GM23338 (cell line): ENCODE measurements at regions not wholly inside any gene's neighbourhood (a gene's known extent, or its start where the extent isn't known, plus 50 kb on each side); places are given as distances from the start of the nearest gene placed in this dataset.

Source experiments
- ATAC-seq: fragments of 200-7000 bp; cut with Tn5 transposase; 3 replicates; pipeline ENCODE4 v1.9.1; 2020
- DNase-seq: peaks from one replicate; pipeline ENCODE4 v3.0.0-alpha.2; 2015; ENCODE audit warnings: low spot score
- H2AFZ ChIP-seq: fragments of 200-600 bp; sonication (generic); 2 replicates; pipeline ENCODE4 v1.8.0; 2016; ENCODE audit warnings: antibody characterized with exemption, mild to moderate bottlenecking, moderate library complexity
- H3F3A ChIP-seq: fragments of 200-600 bp; sonication (generic); replicated peaks from 2 replicates; pipeline ENCODE4 v1.8.0; 2017; ENCODE audit warnings: antibody characterized with exemption, mixed run types, low read depth
- H3K27ac ChIP-seq: fragments of 200-600 bp; sonication (generic); 2 replicates; pipeline ENCODE4 v1.6.1; 2016; ENCODE audit warnings: low read depth
- H3K27me3 ChIP-seq: fragments of 200-600 bp; sonication (generic); 2 replicates; pipeline ENCODE4 v1.8.0; 2016; ENCODE audit warnings: mild to moderate bottlenecking, mixed run types, moderate library complexity; ENCODE audit not compliant: insufficient read depth
- H3K36me3 ChIP-seq: fragments of 200-600 bp; sonication (generic); 2 replicates; pipeline ENCODE4 v1.8.0; 2016; ENCODE audit warnings: mild to moderate bottlenecking; ENCODE audit not compliant: insufficient read depth
- H3K4me1 ChIP-seq: fragments of 200-600 bp; sonication (generic); 2 replicates; pipeline ENCODE4 v1.8.0; 2016; ENCODE audit warnings: mild to moderate bottlenecking, moderate library complexity; ENCODE audit not compliant: insufficient read depth
- H3K4me2 ChIP-seq: fragments of 200-600 bp; sonication (generic); 2 replicates; pipeline ENCODE4 v1.7.1; 2017; ENCODE audit warnings: mixed run types
- H3K4me3 ChIP-seq: fragments of 200-600 bp; sonication (generic); 2 replicates; pipeline ENCODE4 v1.6.1; 2016; ENCODE audit warnings: mixed run types
- H3K79me2 ChIP-seq: fragments of 200-600 bp; sonication (generic); replicated peaks from 2 replicates; pipeline ENCODE4 v1.8.0; 2017; ENCODE audit warnings: mild to moderate bottlenecking; ENCODE audit not compliant: insufficient read depth
- H3K9me2 ChIP-seq: fragments of 200-600 bp; sonication (generic); 2 replicates; pipeline ENCODE4 v1.8.0; 2017; ENCODE audit not compliant: insufficient read depth
- H4K20me1 ChIP-seq: fragments of 200-600 bp; sonication (generic); replicated peaks from 2 replicates; pipeline ENCODE4 v1.8.0; 2017; ENCODE audit warnings: mild to moderate bottlenecking; ENCODE audit not compliant: insufficient read depth
- H3K27ac Mint-ChIP-seq: 2 replicates; pipeline ENCODE4 v1.8.0; 2020; ENCODE audit warnings: inconsistent platforms, mild to moderate bottlenecking, moderate library complexity, mixed read lengths
- H3K27me3 Mint-ChIP-seq: 3 replicates; pipeline ENCODE4 v1.8.0; 2022; ENCODE audit warnings: low read depth, mild to moderate bottlenecking, moderate library complexity, mixed read lengths, inconsistent platforms; ENCODE audit not compliant: insufficient read depth, poor library complexity
- H3K36me3 Mint-ChIP-seq: 3 replicates; pipeline ENCODE4 v1.8.0; 2021; ENCODE audit warnings: low read depth, mild to moderate bottlenecking, inconsistent platforms, moderate library complexity, mixed read lengths
- H3K4me1 Mint-ChIP-seq: 3 replicates; pipeline ENCODE4 v1.8.0; 2020; ENCODE audit warnings: mild to moderate bottlenecking, inconsistent platforms, mixed read lengths
- H3K4me3 Mint-ChIP-seq: 3 replicates; pipeline ENCODE4 v1.8.0; 2021; ENCODE audit warnings: moderate library complexity, mild to moderate bottlenecking, inconsistent platforms, mixed read lengths
- H3K9me3 Mint-ChIP-seq: 3 replicates; pipeline ENCODE4 v1.8.0; 2020; ENCODE audit warnings: moderate library complexity, mild to moderate bottlenecking, inconsistent platforms, mixed read lengths
- CREB1 ChIP-seq: fragments of 250-450 bp; sonication (Bioruptor Pico); IDR thresholded peaks from 2 replicates; pipeline ENCODE4 v1.5.0; 2020; ENCODE audit warnings: low read depth, mild to moderate bottlenecking, moderate library complexity
- EZH2 ChIP-seq: fragments of 200-600 bp; sonication (generic); IDR thresholded peaks from one replicate; pipeline ENCODE4 v1.8.0; 2017; ENCODE audit warnings: antibody characterized with exemption, mild to moderate bottlenecking, low read depth; ENCODE audit not compliant: unreplicated experiment
- EZH2phosphoT487 ChIP-seq: fragments of 200-600 bp; sonication (generic); IDR thresholded peaks from one replicate; pipeline ENCODE4 v1.8.1; 2018; ENCODE audit warnings: antibody characterized with exemption; ENCODE audit not compliant: unreplicated experiment
- JUNB ChIP-seq: IDR thresholded peaks from one replicate; pipeline ENCODE4 v1.6.1; 2016; ENCODE audit warnings: antibody characterized with exemption; ENCODE audit not compliant: unreplicated experiment
- NANOG ChIP-seq: IDR thresholded peaks from 2 replicates; pipeline ENCODE4 v1.6.1; 2016; ENCODE audit warnings: antibody characterized with exemption, borderline replicate concordance
- POLR2AphosphoS5 ChIP-seq: IDR thresholded peaks from 2 replicates; pipeline ENCODE4 v1.6.1; 2016; ENCODE audit warnings: antibody characterized with exemption, low read depth
- STAT1 ChIP-seq: IDR thresholded peaks from one replicate; pipeline ENCODE4 v1.6.1; 2016; ENCODE audit warnings: antibody characterized with exemption; ENCODE audit not compliant: unreplicated experiment
- ZNF114 ChIP-seq: fragments of 250-450 bp; sonication (Bioruptor Pico); IDR thresholded peaks from 2 replicates; pipeline ENCODE4 v1.5.0; 2020; ENCODE audit warnings: mild to moderate bottlenecking, moderate library complexity
- ZNF331 ChIP-seq: fragments of 250-450 bp; sonication (Bioruptor Pico); IDR thresholded peaks from 2 replicates; pipeline ENCODE4 v1.5.0; 2020; ENCODE audit warnings: low read depth, mild to moderate bottlenecking, moderate library complexity
- TF ChIP-seq, protein P1 (sequence below): IDR thresholded peaks from 2 replicates; pipeline ENCODE4 v1.6.1; 2016; ENCODE audit warnings: antibody characterized with exemption
- TF ChIP-seq, protein P2 (sequence below), 2 experiments: fragments of 200-600 bp in 1 of 2; sonication (generic) in 1 of 2; conservative IDR thresholded peaks; 2 replicates each; pipeline versions ENCODE4 v1.5.1 to v1.6.1; 2016 to 2017; ENCODE audit warnings: antibody characterized with exemption in 2 of 2, low read depth in 2 of 2, mild to moderate bottlenecking in 2 of 2, moderate library complexity in 1 of 2
- TF ChIP-seq, protein P3 (sequence below): IDR thresholded peaks from one replicate; pipeline ENCODE4 v1.6.1; 2018; ENCODE audit warnings: antibody characterized with exemption; ENCODE audit not compliant: unreplicated experiment

DNA sequence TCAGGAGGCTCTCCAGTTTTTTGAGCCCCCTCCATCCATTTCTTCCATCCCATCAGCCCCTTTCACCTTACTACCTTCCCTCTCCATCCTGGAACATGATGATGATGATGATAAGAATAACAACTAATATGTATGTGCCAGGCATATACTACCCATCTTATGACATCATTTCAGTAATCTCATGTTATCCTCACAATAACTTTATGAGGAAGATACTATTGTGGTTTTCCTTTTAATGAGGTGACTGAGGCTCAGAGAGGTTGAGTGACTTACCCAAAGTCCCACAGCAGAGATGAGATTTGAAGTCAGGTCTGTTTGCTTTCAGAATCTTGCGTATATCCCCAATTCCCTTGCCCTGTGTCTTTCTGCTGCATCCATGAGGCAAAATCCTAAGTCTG lies 55.1 kb downstream of the RTL9 start:
- H3K79me2 ChIP-seq = no peaks in the 10 kb centered on the region
- H3K27me3 Mint-ChIP-seq = no peaks in the 10 kb centered on the region
- no peak overlapping the region for H3K27ac ChIP-seq
- no peaks in the 10 kb centered on the region for H3F3A ChIP-seq
- TF ChIP-seq ZNF114 (CRISPR knock-in tag) (no peak), ZNF331 (no peak), EZH2 (no peak), POLR2AphosphoS5 (no peak), JUNB (no peak)
- TF ChIP-seq, protein P1, sequence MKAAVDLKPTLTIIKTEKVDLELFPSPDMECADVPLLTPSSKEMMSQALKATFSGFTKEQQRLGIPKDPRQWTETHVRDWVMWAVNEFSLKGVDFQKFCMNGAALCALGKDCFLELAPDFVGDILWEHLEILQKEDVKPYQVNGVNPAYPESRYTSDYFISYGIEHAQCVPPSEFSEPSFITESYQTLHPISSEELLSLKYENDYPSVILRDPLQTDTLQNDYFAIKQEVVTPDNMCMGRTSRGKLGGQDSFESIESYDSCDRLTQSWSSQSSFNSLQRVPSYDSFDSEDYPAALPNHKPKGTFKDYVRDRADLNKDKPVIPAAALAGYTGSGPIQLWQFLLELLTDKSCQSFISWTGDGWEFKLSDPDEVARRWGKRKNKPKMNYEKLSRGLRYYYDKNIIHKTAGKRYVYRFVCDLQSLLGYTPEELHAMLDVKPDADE = no peak
- TF ChIP-seq, protein P2, sequence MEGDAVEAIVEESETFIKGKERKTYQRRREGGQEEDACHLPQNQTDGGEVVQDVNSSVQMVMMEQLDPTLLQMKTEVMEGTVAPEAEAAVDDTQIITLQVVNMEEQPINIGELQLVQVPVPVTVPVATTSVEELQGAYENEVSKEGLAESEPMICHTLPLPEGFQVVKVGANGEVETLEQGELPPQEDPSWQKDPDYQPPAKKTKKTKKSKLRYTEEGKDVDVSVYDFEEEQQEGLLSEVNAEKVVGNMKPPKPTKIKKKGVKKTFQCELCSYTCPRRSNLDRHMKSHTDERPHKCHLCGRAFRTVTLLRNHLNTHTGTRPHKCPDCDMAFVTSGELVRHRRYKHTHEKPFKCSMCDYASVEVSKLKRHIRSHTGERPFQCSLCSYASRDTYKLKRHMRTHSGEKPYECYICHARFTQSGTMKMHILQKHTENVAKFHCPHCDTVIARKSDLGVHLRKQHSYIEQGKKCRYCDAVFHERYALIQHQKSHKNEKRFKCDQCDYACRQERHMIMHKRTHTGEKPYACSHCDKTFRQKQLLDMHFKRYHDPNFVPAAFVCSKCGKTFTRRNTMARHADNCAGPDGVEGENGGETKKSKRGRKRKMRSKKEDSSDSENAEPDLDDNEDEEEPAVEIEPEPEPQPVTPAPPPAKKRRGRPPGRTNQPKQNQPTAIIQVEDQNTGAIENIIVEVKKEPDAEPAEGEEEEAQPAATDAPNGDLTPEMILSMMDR (conservative IDR thresholded peaks at IDR 0.05; ENCODE audit: low read depth in 2 of 2) = no peak
- H4K20me1 ChIP-seq = no peaks in the 10 kb centered on the region
- no peaks in the 10 kb centered on the region; the same call in 1 of the 2 replicates for H3K4me1 ChIP-seq
- H3K27ac Mint-ChIP-seq = no peak overlapping the region
- no peak overlapping the region for H3K4me3 ChIP-seq
- no peaks in the 10 kb centered on the region for H3K9me2 ChIP-seq
- H2AFZ ChIP-seq = no peak overlapping the region
- no peaks in the 10 kb centered on the region for H3K36me3 Mint-ChIP-seq
- H3K4me3 Mint-ChIP-seq = no peak overlapping the region
- DNase-seq = no peak
- ATAC-seq = no peak
- H3K36me3 ChIP-seq = no peaks in the 10 kb centered on the region
- no peaks in the 10 kb centered on the region for H3K27me3 ChIP-seq
- H3K4me2 ChIP-seq = no peak overlapping the region
- H3K4me1 Mint-ChIP-seq = peaks cover 15% of the 10 kb centered on the region
- H3K9me3 Mint-ChIP-seq = no peaks in the 10 kb centered on the region

DNA sequence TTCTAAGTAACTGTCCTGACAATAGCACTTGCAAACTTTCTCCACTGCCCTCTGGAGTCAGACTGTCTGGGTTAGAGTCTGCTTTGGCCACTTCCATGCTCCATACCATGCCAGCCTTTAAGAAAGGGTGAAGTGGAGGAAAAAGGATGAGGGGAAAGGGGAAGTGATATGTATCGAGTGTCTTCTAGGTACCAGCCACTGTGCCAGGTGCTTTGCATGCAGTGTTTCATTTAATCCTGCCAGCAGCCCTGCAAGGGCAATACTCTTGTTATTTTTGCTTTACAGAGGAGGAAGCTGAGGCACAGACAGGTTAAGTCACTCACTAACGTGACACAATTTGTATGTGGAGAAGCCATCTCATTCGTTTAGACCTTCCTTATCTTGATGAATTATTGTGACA lies 55.6 kb downstream of the RTL9 start:
- peaks cover 21% of the 10 kb centered on the region for H3K4me1 Mint-ChIP-seq
- H3F3A ChIP-seq = no peaks in the 10 kb centered on the region
- no peak overlapping the region for H2AFZ ChIP-seq
- H3K27ac ChIP-seq = no peak overlapping the region
- no peak for DNase-seq
- no peak overlapping the region for H3K4me3 ChIP-seq
- H3K79me2 ChIP-seq = no peaks in the 10 kb centered on the region
- no peak for ATAC-seq
- no peaks in the 10 kb centered on the region; the same call in 1 of the 2 replicates for H3K4me1 ChIP-seq
- H3K27me3 Mint-ChIP-seq = no peaks in the 10 kb centered on the region
- no peak overlapping the region for H3K4me2 ChIP-seq
- no peaks in the 10 kb centered on the region for H3K9me2 ChIP-seq
- H4K20me1 ChIP-seq = no peaks in the 10 kb centered on the region
- no peak overlapping the region for H3K4me3 Mint-ChIP-seq
- H3K27me3 ChIP-seq = no peaks in the 10 kb centered on the region
- H3K9me3 Mint-ChIP-seq = no peaks in the 10 kb centered on the region
- no peaks in the 10 kb centered on the region for H3K36me3 ChIP-seq
- H3K27ac Mint-ChIP-seq = no peak overlapping the region
- H3K36me3 Mint-ChIP-seq = no peaks in the 10 kb centered on the region
- TF ChIP-seq, protein P3, sequence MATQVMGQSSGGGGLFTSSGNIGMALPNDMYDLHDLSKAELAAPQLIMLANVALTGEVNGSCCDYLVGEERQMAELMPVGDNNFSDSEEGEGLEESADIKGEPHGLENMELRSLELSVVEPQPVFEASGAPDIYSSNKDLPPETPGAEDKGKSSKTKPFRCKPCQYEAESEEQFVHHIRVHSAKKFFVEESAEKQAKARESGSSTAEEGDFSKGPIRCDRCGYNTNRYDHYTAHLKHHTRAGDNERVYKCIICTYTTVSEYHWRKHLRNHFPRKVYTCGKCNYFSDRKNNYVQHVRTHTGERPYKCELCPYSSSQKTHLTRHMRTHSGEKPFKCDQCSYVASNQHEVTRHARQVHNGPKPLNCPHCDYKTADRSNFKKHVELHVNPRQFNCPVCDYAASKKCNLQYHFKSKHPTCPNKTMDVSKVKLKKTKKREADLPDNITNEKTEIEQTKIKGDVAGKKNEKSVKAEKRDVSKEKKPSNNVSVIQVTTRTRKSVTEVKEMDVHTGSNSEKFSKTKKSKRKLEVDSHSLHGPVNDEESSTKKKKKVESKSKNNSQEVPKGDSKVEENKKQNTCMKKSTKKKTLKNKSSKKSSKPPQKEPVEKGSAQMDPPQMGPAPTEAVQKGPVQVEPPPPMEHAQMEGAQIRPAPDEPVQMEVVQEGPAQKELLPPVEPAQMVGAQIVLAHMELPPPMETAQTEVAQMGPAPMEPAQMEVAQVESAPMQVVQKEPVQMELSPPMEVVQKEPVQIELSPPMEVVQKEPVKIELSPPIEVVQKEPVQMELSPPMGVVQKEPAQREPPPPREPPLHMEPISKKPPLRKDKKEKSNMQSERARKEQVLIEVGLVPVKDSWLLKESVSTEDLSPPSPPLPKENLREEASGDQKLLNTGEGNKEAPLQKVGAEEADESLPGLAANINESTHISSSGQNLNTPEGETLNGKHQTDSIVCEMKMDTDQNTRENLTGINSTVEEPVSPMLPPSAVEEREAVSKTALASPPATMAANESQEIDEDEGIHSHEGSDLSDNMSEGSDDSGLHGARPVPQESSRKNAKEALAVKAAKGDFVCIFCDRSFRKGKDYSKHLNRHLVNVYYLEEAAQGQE = no peak
- TF ChIP-seq EZH2 (no peak), ZNF331 (no peak), STAT1 (no peak), EZH2phosphoT487 (no peak), NANOG (no peak), JUNB (no peak), CREB1 (no peak), ZNF114 (CRISPR knock-in tag) (no peak), POLR2AphosphoS5 (no peak)
- TF ChIP-seq, protein P1 = no peak
- TF ChIP-seq, protein P2 (conservative IDR thresholded peaks at IDR 0.05; ENCODE audit: low read depth in 2 of 2) = no peak
